GM12878 (cell line): ENCODE measurements at regions not wholly inside any gene's neighbourhood (a gene's known extent, or its start where the extent isn't known, plus 50 kb on each side); places are given as distances from the start of the nearest gene placed in this dataset.

Source experiments
- ATAC-seq: fragments of 200-7000 bp; cut with Tn5 transposase; 3 replicates; pipeline ENCODE4 v1.9.1; 2020; ENCODE audit warnings: mild to moderate bottlenecking, moderate library complexity
- BruUV-seq: library from RNA; stranded (reverse); fragments of 400-500 nt; replicated peaks from 2 replicates; lab custom pipeline; 2021; lab: Mats Ljungman, UMichigan
- CTCF ChIA-PET: fragments of 300-600 bp; sonication (Branson Sonifier 250); formaldehyde crosslinking; extraction: SDS; loops from one replicate; lab custom pipeline; 2021; ENCODE audit warnings: inconsistent platforms; lab: Yijun Ruan, JAX
- POLR2A ChIA-PET: fragments of 350-600 bp; formaldehyde crosslinking; extraction: SDS; loops from one replicate; lab custom pipeline; 2021; ENCODE audit warnings: inconsistent platforms; lab: Charles Lee
- RAD21 ChIA-PET: fragments of 300-600 bp; sonication (Branson Sonifier 250); formaldehyde crosslinking; loops from one replicate; lab custom pipeline; 2023; ENCODE audit warnings: antibody characterized with exemption; ENCODE audit not compliant: unreplicated experiment; lab: Charles Lee
- SMC1A ChIA-PET: fragments of 300-600 bp; sonication (Branson Sonifier 250); formaldehyde crosslinking; loops from one replicate; lab custom pipeline; 2023; ENCODE audit not compliant: unreplicated experiment, uncharacterized antibody; lab: Charles Lee
- DNase-seq: peaks from one replicate; pipeline ENCODE4 v3.0.0-alpha.2; 2011; ENCODE audit warnings: low read depth, low spot score
- FAIRE-seq: peaks from 3 replicates; lab custom pipeline; 2011; peaks lifted over from hg19 to GRCh38; lab: Jason Lieb, UNC
- H2AFZ ChIP-seq: 2 replicates; pipeline ENCODE4 v1.6.0; 2011; ENCODE audit warnings: low read depth, low read length, control low read depth; ENCODE audit not compliant: control insufficient read depth
- H3K27ac ChIP-seq: 2 replicates; pipeline ENCODE4 v1.5.1; 2011; ENCODE audit warnings: control low read depth; ENCODE audit not compliant: control insufficient read depth, insufficient read depth
- H3K27me3 ChIP-seq, 2 experiments: replicated peaks in 1 of 2; 2 replicates each; pipeline versions ENCODE4 v1.6.0 to v1.6.1; 2011; ENCODE audit warnings: low read length in 1 of 2; ENCODE audit not compliant: control insufficient read depth in 2 of 2, insufficient read depth in 2 of 2
- H3K36me3 ChIP-seq, 2 experiments: 2 replicates each; pipeline ENCODE4 v1.5.1; 2011; ENCODE audit warnings: low read length in 1 of 2; ENCODE audit not compliant: control insufficient read depth in 2 of 2, insufficient read depth in 2 of 2
- H3K4me1 ChIP-seq: 2 replicates; pipeline ENCODE4 v1.6.1; 2011; ENCODE audit warnings: mild to moderate bottlenecking, low read length, moderate library complexity, mixed read lengths; ENCODE audit not compliant: control insufficient read depth, insufficient read depth
- H3K4me2 ChIP-seq: 2 replicates; pipeline ENCODE4 v1.6.0; 2011; ENCODE audit warnings: control low read depth; ENCODE audit not compliant: control insufficient read depth, insufficient read depth
- H3K4me3 ChIP-seq: fragments of 200-600 bp; sonication (generic); 2 replicates; pipeline ENCODE4 v1.5.1; 2016
- H3K79me2 ChIP-seq: 2 replicates; pipeline ENCODE4 v1.6.0; 2011; ENCODE audit warnings: low read length; ENCODE audit not compliant: control insufficient read depth, insufficient read depth
- H3K9ac ChIP-seq: 2 replicates; pipeline ENCODE4 v1.8.0; 2011; ENCODE audit warnings: low read length, control low read depth, mixed read lengths; ENCODE audit not compliant: control insufficient read depth, insufficient read depth
- H3K9me3 ChIP-seq: replicated peaks from 3 replicates; pipeline ENCODE4 v1.5.1; 2011; ENCODE audit warnings: mild to moderate bottlenecking, low read length; ENCODE audit not compliant: control insufficient read depth, insufficient read depth
- H4K20me1 ChIP-seq: 2 replicates; pipeline ENCODE4 v1.6.0; 2011; ENCODE audit not compliant: control insufficient read depth, insufficient read depth
- ATF2 ChIP-seq: IDR thresholded peaks from 2 replicates; pipeline ENCODE4 v1.6.1; 2012; ENCODE audit warnings: low read length, inconsistent platforms
- CREM ChIP-seq: IDR thresholded peaks from 2 replicates; pipeline ENCODE4 v1.6.1; 2014; ENCODE audit warnings: antibody characterized with exemption, low read depth
- HDAC2 ChIP-seq: fragments of 200-600 bp; sonication (generic); IDR thresholded peaks from 2 replicates; pipeline ENCODE4 v1.6.1; 2017
- MYB ChIP-seq: fragments of 150-350 bp; IDR thresholded peaks from 2 replicates; pipeline ENCODE4 v1.6.1; 2014; ENCODE audit warnings: mild to moderate bottlenecking, low read depth, low read length, borderline replicate concordance
- RELA ChIP-seq: fragments of 450-650 bp; IDR thresholded peaks from 2 replicates; pipeline ENCODE4 v1.8.0; 2014; ENCODE audit warnings: borderline replicate concordance; ENCODE audit not compliant: partially characterized antibody
- WGBS: methylation state at CpG from one replicate; pipeline ENCODE4 v1.1.6; 2016; ENCODE audit warnings: low lambda C conversion rate; ENCODE audit not compliant: insufficient replicate concordance, insufficient coverage; ENCODE audit errors: missing lambda C conversion rate; 5-methylcytosine and 5-hydroxymethylcytosine counted together
- in situ Hi-C: fragments of 300-500 bp; cut with MboI; formaldehyde crosslinking; loops from 9 replicates; pipeline ENCODE4 v1.14.3; 2018; ENCODE audit warnings: mixed read lengths
- intact Hi-C: fragments of 100-400 bp; cut with micrococcal nuclease; formaldehyde crosslinking; loops from one replicate; pipeline ENCODE4 v1.14.2; 2022; ENCODE audit not compliant: unreplicated experiment
- TF ChIP-seq, protein P1 (sequence below): fragments of 450-650 bp; formaldehyde crosslinking; IDR thresholded peaks from 2 replicates; pipeline ENCODE4 v1.4.0; 2020; ENCODE audit warnings: mild to moderate bottlenecking, moderate library complexity
- TF ChIP-seq, protein P2 (sequence below): fragments of 450-650 bp; IDR thresholded peaks from 2 replicates; pipeline ENCODE4 v1.6.1; 2016; ENCODE audit warnings: mild to moderate bottlenecking
- TF ChIP-seq, protein P3 (sequence below): fragments of 150-350 bp; IDR thresholded peaks from 2 replicates; pipeline ENCODE4 v1.6.1; 2014; ENCODE audit warnings: mild to moderate bottlenecking, low read depth, low read length

DNA sequence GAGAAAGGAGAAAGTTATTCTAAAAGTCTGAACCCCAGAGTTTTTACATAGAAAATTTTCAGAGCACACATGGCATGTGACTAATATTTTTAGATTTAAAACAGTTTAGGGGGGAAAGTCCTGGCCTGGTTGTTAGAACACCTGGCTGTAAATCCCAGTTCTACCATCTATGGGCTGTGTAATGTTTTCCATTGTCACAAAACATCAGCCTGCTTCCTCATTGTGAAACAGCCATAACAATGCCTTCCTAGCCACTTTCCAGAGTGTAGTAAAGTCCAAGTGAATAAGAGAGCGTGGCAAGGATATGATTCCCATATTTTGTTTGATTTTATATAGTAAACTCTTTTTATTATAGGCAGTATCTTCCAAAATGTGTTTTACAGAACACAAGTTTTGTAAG lies 310.0 kb upstream of the DCN start (continued):
- TF ChIP-seq, protein P1, sequence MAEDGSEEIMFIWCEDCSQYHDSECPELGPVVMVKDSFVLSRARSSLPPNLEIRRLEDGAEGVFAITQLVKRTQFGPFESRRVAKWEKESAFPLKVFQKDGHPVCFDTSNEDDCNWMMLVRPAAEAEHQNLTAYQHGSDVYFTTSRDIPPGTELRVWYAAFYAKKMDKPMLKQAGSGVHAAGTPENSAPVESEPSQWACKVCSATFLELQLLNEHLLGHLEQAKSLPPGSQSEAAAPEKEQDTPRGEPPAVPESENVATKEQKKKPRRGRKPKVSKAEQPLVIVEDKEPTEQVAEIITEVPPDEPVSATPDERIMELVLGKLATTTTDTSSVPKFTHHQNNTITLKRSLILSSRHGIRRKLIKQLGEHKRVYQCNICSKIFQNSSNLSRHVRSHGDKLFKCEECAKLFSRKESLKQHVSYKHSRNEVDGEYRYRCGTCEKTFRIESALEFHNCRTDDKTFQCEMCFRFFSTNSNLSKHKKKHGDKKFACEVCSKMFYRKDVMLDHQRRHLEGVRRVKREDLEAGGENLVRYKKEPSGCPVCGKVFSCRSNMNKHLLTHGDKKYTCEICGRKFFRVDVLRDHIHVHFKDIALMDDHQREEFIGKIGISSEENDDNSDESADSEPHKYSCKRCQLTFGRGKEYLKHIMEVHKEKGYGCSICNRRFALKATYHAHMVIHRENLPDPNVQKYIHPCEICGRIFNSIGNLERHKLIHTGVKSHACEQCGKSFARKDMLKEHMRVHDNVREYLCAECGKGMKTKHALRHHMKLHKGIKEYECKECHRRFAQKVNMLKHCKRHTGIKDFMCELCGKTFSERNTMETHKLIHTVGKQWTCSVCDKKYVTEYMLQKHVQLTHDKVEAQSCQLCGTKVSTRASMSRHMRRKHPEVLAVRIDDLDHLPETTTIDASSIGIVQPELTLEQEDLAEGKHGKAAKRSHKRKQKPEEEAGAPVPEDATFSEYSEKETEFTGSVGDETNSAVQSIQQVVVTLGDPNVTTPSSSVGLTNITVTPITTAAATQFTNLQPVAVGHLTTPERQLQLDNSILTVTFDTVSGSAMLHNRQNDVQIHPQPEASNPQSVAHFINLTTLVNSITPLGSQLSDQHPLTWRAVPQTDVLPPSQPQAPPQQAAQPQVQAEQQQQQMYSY, result no peak

GRCh38 chr12:91490667-91491311 lies 308.2 kb upstream of the DCN start:
- Histone ChIP-seq H3K79me2 (no peaks in the 10 kb centered on the region), H3K4me2 (no peak overlapping the region), H3K4me1 (no peaks in the 10 kb centered on the region), H4K20me1 (no peaks in the 10 kb centered on the region), H3K9ac (no peak overlapping the region), H3K9me3 (no peaks in the 10 kb centered on the region), H3K36me3 (no peaks in the 10 kb centered on the region), H3K4me3 (no peak overlapping the region), H3K27me3 (no peaks in the 10 kb centered on the region), H3K27ac (no peak overlapping the region), H2AFZ (no peak overlapping the region)
- 11% methylated on average over 4 of the region's 4 CpGs for WGBS
- ChIA-PET CTCF (no interaction called here), SMC1A (no interaction called here), POLR2A (no interaction called here), RAD21 (no interaction called here)
- no TSS peak for BruUV-seq
- no peak for TF ChIP-seq ATF2
- TF ChIP-seq, protein P2, sequence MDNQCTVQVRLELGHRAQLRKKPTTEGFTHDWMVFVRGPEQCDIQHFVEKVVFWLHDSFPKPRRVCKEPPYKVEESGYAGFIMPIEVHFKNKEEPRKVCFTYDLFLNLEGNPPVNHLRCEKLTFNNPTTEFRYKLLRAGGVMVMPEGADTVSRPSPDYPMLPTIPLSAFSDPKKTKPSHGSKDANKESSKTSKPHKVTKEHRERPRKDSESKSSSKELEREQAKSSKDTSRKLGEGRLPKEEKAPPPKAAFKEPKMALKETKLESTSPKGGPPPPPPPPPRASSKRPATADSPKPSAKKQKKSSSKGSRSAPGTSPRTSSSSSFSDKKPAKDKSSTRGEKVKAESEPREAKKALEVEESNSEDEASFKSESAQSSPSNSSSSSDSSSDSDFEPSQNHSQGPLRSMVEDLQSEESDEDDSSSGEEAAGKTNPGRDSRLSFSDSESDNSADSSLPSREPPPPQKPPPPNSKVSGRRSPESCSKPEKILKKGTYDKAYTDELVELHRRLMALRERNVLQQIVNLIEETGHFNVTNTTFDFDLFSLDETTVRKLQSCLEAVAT, result no peak
- no peak for TF ChIP-seq RELA
- no peak for TF ChIP-seq MYB
- no peak for TF ChIP-seq CREM
- no peak for TF ChIP-seq HDAC2
- TF ChIP-seq, protein P3, sequence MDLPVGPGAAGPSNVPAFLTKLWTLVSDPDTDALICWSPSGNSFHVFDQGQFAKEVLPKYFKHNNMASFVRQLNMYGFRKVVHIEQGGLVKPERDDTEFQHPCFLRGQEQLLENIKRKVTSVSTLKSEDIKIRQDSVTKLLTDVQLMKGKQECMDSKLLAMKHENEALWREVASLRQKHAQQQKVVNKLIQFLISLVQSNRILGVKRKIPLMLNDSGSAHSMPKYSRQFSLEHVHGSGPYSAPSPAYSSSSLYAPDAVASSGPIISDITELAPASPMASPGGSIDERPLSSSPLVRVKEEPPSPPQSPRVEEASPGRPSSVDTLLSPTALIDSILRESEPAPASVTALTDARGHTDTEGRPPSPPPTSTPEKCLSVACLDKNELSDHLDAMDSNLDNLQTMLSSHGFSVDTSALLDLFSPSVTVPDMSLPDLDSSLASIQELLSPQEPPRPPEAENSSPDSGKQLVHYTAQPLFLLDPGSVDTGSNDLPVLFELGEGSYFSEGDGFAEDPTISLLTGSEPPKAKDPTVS, result no peak
- in situ Hi-C loops, result no loop called here
- FAIRE-seq (no peak), ATAC-seq (no peak), DNase-seq (no peak)
- intact Hi-C loops, result no loop called here
